Gastroesophageal sphincter (tissue), 3 donors: ENCODE measurements at regions not wholly inside any gene's neighbourhood (a gene's known extent, or its start where the extent isn't known, plus 50 kb on each side); places are given as distances from the start of the nearest gene placed in this dataset.

Source experiments
- POLR2AphosphoS5 ChIP-seq: sonication (generic); formaldehyde crosslinking; IDR thresholded peaks from one replicate; pipeline ENCODE4 v1.6.1; 2017; ENCODE audit warnings: antibody characterized with exemption
- TF ChIP-seq, protein P1 (sequence below), 4 experiments: fragments of 200-600 bp in 2 of 4; fragments of 450-650 bp in 2 of 4; sonication (generic) in 1 of 4; IDR thresholded peaks; one replicate each; pipeline ENCODE4 v1.5.1; 2017 to 2019; ENCODE audit warnings: antibody characterized with exemption in 4 of 4, mild to moderate bottlenecking in 2 of 4, moderate library complexity in 2 of 4

- TF ChIP-seq, protein P1, sequence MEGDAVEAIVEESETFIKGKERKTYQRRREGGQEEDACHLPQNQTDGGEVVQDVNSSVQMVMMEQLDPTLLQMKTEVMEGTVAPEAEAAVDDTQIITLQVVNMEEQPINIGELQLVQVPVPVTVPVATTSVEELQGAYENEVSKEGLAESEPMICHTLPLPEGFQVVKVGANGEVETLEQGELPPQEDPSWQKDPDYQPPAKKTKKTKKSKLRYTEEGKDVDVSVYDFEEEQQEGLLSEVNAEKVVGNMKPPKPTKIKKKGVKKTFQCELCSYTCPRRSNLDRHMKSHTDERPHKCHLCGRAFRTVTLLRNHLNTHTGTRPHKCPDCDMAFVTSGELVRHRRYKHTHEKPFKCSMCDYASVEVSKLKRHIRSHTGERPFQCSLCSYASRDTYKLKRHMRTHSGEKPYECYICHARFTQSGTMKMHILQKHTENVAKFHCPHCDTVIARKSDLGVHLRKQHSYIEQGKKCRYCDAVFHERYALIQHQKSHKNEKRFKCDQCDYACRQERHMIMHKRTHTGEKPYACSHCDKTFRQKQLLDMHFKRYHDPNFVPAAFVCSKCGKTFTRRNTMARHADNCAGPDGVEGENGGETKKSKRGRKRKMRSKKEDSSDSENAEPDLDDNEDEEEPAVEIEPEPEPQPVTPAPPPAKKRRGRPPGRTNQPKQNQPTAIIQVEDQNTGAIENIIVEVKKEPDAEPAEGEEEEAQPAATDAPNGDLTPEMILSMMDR (IDR thresholded peaks at IDR 0.05), result no peak
- TF ChIP-seq POLR2AphosphoS5, result no peak
Observed at GRCh38 chr10:108000365-108000764, 835.9 kb upstream of the SORCS1 start.
